Right atrium auricular region (tissue), 2 donors: ENCODE measurements at regions not wholly inside any gene's neighbourhood (a gene's known extent, or its start where the extent isn't known, plus 50 kb on each side); places are given as distances from the start of the nearest gene placed in this dataset.

ENCODE experiments used
- DNase-seq: peaks from one replicate; pipeline ENCODE4 v3.0.0-alpha.2; 2019; ENCODE audit warnings: low spot score
- H3K27ac ChIP-seq, 2 donors: fragments of 200-600 bp; sonication (generic); 1 replicate in 1 of 2; 2 replicates in 1 of 2; pipeline ENCODE4 v1.5.1; 2016 to 2019
- H3K27me3 ChIP-seq, 2 donors: fragments of 200-600 bp; sonication (generic); one replicate each; pipeline versions ENCODE4 v1.5.1 to v1.6.0; 2017 to 2019
- H3K36me3 ChIP-seq: fragments of 200-600 bp; sonication (generic); one replicate; pipeline ENCODE4 v1.5.1; 2016
- H3K4me1 ChIP-seq, 2 donors: fragments of 200-600 bp; sonication (generic); one replicate each; pipeline versions ENCODE4 v1.5.1 to v1.6.0; 2017 to 2019
- H3K4me3 ChIP-seq, 2 donors: fragments of 200-600 bp; sonication (generic); 1 replicate in 1 of 2; 2 replicates in 1 of 2; pipeline ENCODE4 v1.5.1; 2017 to 2019; ENCODE audit warnings: mild to moderate bottlenecking in 1 of 2, moderate library complexity in 1 of 2
- H3K9me3 ChIP-seq, 2 donors: fragments of 200-600 bp; sonication (generic); one replicate each; pipeline ENCODE4 v1.5.1; 2019
- TF ChIP-seq, protein P1 (sequence below), 2 donors: fragments of 200-600 bp; sonication (generic); IDR thresholded peaks; one replicate each; pipeline ENCODE4 v1.5.1; 2019; ENCODE audit warnings: antibody characterized with exemption in 2 of 2

DNA sequence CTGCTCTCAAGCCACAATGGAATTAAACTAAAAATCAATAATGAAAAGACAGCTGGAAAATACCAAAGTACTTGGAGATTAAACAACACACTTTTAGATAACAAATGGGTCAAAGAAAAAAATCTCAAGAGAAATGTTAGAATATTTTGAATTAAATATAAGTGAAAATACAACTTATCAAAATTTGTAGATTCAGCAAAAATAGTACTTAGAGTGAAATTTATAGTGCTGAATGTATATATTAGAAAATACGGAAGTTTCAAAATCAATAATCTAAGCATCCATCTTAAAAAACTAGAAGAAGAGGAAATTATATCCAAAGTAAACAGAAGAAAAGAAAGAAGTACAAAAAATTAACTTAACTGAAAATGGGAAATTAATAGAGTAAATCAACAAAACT, 179.2 kb upstream of the CDH11 start:
- H3K4me1 ChIP-seq, result peaks cover 0 to 5% of the 10 kb centered on the region in 2 donors
- TF ChIP-seq, protein P1, sequence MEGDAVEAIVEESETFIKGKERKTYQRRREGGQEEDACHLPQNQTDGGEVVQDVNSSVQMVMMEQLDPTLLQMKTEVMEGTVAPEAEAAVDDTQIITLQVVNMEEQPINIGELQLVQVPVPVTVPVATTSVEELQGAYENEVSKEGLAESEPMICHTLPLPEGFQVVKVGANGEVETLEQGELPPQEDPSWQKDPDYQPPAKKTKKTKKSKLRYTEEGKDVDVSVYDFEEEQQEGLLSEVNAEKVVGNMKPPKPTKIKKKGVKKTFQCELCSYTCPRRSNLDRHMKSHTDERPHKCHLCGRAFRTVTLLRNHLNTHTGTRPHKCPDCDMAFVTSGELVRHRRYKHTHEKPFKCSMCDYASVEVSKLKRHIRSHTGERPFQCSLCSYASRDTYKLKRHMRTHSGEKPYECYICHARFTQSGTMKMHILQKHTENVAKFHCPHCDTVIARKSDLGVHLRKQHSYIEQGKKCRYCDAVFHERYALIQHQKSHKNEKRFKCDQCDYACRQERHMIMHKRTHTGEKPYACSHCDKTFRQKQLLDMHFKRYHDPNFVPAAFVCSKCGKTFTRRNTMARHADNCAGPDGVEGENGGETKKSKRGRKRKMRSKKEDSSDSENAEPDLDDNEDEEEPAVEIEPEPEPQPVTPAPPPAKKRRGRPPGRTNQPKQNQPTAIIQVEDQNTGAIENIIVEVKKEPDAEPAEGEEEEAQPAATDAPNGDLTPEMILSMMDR (IDR thresholded peaks at IDR 0.05), result no peak
- H3K4me3 ChIP-seq, result no peak overlapping the region
- no peak overlapping the region for H3K27ac ChIP-seq
- no peaks in the 10 kb centered on the region for H3K27me3 ChIP-seq
- no peaks in the 10 kb centered on the region for H3K9me3 ChIP-seq
- no peaks in the 10 kb centered on the region for H3K36me3 ChIP-seq
- no peak for DNase-seq

DNA sequence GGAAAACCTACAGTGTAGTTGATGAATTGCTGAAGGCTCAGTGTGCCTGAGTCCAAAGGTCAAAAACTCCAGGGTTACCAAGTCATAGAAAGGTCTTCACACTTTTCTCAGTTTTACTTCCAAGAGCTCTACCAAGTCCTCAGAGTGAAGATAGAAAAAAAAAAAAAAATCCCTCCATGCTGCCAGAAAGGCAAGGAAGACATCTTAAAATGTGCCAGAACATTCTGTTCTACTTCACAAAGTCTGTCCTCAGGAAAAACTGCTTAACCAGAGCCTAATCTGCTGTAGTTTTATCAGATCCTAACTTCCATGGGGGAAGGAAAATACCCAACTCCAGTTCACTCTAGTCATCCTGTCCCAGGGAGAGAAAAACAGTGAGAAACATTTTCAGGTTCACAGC, 175.6 kb upstream of the CDH11 start:
- H3K4me1 ChIP-seq, result peaks cover 0 to 5% of the 10 kb centered on the region in 2 donors
- no peak overlapping the region for H3K27ac ChIP-seq
- H3K4me3 ChIP-seq, result no peak overlapping the region
- no peaks in the 10 kb centered on the region for H3K27me3 ChIP-seq
- no peaks in the 10 kb centered on the region for H3K9me3 ChIP-seq
- no peaks in the 10 kb centered on the region for H3K36me3 ChIP-seq
- TF ChIP-seq, protein P1 (IDR thresholded peaks at IDR 0.05), result no peak
- no peak for DNase-seq

DNA sequence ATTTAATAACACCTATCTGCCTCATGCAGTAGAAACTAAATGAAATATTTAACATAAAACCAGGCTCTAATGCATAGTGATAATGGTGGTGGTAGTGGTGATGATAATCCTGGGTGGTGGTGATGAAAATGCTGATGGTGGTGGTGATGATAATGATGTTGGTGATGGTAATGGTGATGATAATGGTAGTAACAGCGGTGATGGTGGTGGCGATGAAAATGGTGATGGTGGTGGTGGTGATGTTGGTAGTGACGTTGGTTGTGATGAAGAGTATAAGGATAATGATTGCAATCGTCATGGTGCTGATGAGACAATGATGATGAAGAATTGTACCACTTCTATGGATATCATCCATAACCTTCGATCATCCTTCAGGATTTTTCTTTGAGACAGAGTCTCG, 173.7 kb upstream of the CDH11 start:
- no peaks in the 10 kb centered on the region for H3K27me3 ChIP-seq
- no peaks in the 10 kb centered on the region for H3K36me3 ChIP-seq
- H3K27ac ChIP-seq, result no peak overlapping the region
- H3K9me3 ChIP-seq, result no peaks in the 10 kb centered on the region
- H3K4me1 ChIP-seq, result peaks cover 0 to 5% of the 10 kb centered on the region in 2 donors
- no peak overlapping the region for H3K4me3 ChIP-seq
- TF ChIP-seq, protein P1 (IDR thresholded peaks at IDR 0.05), result no peak
- DNase-seq, result no peak

DNA sequence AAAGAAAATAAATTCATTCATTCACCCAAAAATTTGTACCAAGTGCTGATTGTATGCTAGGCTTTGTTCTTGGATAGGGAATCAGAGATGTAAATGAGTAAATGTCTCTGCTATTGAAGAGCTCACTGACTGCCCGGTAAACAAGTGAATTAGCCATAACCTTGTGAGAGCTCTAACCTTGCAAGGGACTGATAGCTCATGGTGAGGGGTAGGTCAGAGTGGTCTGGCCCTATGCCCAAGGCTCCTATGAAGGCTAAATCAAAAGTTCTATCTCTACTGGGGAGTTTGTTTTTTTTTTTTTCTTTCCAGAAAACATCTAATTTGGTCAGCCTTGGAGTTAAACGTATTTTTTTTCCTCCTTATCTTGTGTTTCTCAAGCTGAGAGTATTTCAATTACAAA, 172.8 kb upstream of the CDH11 start:
- Histone ChIP-seq H3K27me3 (no peaks in the 10 kb centered on the region), H3K4me3 (no peak overlapping the region), H3K27ac (no peak overlapping the region), H3K9me3 (no peaks in the 10 kb centered on the region), H3K4me1 (peaks cover 0 to 5% of the 10 kb centered on the region in 2 donors), H3K36me3 (no peaks in the 10 kb centered on the region)
- no peak for DNase-seq
- TF ChIP-seq, protein P1 (IDR thresholded peaks at IDR 0.05), result no peak

DNA sequence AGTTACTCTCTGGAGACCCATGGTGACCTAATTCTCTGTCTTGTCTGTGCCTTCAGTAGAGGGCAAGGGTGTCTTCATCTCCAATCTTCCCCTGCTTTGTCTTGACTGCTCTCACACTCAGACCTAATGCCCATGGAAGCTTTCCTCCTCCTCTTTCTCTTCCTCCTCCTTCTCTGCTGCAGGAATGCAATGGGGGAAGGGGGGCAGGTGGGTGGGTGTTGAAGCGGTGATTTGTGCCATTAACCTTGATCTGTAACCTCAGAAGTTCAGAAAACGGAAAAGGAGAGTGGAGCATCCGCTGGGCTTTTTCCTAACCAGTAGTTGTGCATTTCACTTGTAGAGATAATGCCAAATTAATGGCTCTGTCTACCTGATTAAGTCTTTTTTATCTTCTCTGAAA, 172.3 kb upstream of the CDH11 start:
- H3K27me3 ChIP-seq, result no peaks in the 10 kb centered on the region
- no peak overlapping the region for H3K4me3 ChIP-seq
- peaks cover 0 to 5% of the 10 kb centered on the region in 2 donors for H3K4me1 ChIP-seq
- H3K9me3 ChIP-seq, result no peaks in the 10 kb centered on the region
- TF ChIP-seq, protein P1 (IDR thresholded peaks at IDR 0.05), result no peak
- no peak overlapping the region for H3K27ac ChIP-seq
- DNase-seq, result no peak
- no peaks in the 10 kb centered on the region for H3K36me3 ChIP-seq

DNA sequence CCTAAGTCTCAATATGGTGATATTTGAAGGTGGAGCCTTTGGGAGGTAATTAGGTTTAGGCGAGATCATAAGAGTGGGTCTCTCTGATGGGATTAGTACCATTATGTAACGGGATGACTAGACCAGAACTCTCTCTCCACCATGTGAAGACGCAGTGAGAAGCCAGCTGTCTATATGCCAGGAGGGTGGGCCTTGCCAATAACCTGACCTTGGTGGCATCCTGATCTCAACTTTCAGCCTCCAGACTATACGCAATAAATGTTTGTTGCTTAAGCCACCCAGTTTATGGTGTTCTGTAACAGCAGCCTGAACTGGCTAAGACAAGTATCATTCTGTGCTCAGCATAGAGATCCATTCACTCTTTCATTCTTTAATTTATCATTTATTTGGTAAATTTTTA, 167.2 kb upstream of the CDH11 start:
- no peaks in the 10 kb centered on the region for H3K36me3 ChIP-seq
- no peak for DNase-seq
- H3K4me1 ChIP-seq, result peaks cover 0 to 11% of the 10 kb centered on the region in 2 donors
- no peak overlapping the region for H3K27ac ChIP-seq
- no peaks in the 10 kb centered on the region for H3K27me3 ChIP-seq
- no peaks in the 10 kb centered on the region for H3K9me3 ChIP-seq
- no peak overlapping the region for H3K4me3 ChIP-seq
- TF ChIP-seq, protein P1 (IDR thresholded peaks at IDR 0.05), result no peak
